ENCODE measurements at regions not wholly inside any gene's neighbourhood (a gene's known extent, or its start where the extent isn't known, plus 50 kb on each side); places are given as distances from the start of the nearest gene placed in this dataset.
A peak's percentile ranks its signal among the peaks of the same experiment; 100 is the strongest.

- Histone ChIP-seq H3K27me3 (ENCODE audit: control insufficient read depth in 1 of 2, insufficient read depth in 2 of 2, low read length in 1 of 2) (no peaks in the 10 kb centered on the region), H3K9me3 (ENCODE audit: control insufficient read depth, low read length) (no peaks in the 10 kb centered on the region), H3K4me3 (ENCODE audit: low read length in 2 of 2) (no peak overlapping the region), H3K27ac (ENCODE audit: low read depth in 1 of 2, low read length in 2 of 2) (no peak overlapping the region), H3K4me1 (ENCODE audit: control insufficient read depth in 1 of 2, insufficient read depth in 2 of 2, low read length in 2 of 2) (no peaks in the 10 kb centered on the region), H3K36me3 (ENCODE audit: control insufficient read depth in 1 of 2, insufficient read depth in 2 of 2, low read length in 1 of 2) (no peaks in the 10 kb centered on the region)
- 95 to 96% methylated on average over 10 of the region's 10 CpGs for WGBS, 2 donors
- ATAC-seq (ENCODE audit: low FRiP score) (no peak), DNase-seq (no peak)
- intact Hi-C loops (cut with DNase I): no loop called here
Measured at GRCh38 chr14:100403802-100404365, 80.7 kb downstream of the SLC25A47 start.

GRCh38 chr14:100404419-100404818 lies 81.3 kb downstream of the SLC25A47 start:
- Histone ChIP-seq H3K27ac (ENCODE audit: low read depth in 1 of 2, low read length in 2 of 2) (no peak overlapping the region), H3K27me3 (ENCODE audit: control insufficient read depth in 1 of 2, insufficient read depth in 2 of 2, low read length in 1 of 2) (no peaks in the 10 kb centered on the region), H3K4me1 (ENCODE audit: control insufficient read depth in 1 of 2, insufficient read depth in 2 of 2, low read length in 2 of 2) (no peaks in the 10 kb centered on the region), H3K9me3 (ENCODE audit: control insufficient read depth, low read length) (no peaks in the 10 kb centered on the region), H3K36me3 (ENCODE audit: control insufficient read depth in 1 of 2, insufficient read depth in 2 of 2, low read length in 1 of 2) (no peaks in the 10 kb centered on the region), H3K4me3 (ENCODE audit: low read length in 2 of 2) (no peak overlapping the region)
- WGBS, 2 donors: 88 to 89% methylated on average over 4 of the region's 4 CpGs
- DNase-seq: no peak
- ATAC-seq (ENCODE audit: low FRiP score): no peak
- intact Hi-C loops (cut with DNase I): no loop called here

GRCh38 chr14:100405760-100406455 lies 82.8 kb downstream of the SLC25A47 start:
- intact Hi-C loops (cut with DNase I): no loop called here
- ATAC-seq (ENCODE audit: low FRiP score) (no peak), DNase-seq (peak in 1 of 2 donors; percentile 44)
- no peaks in the 10 kb centered on the region for H3K9me3 ChIP-seq (ENCODE audit: control insufficient read depth, low read length)
- no peak overlapping the region for H3K27ac ChIP-seq (ENCODE audit: low read depth in 1 of 2, low read length in 2 of 2)
- no peaks in the 10 kb centered on the region for H3K4me1 ChIP-seq (ENCODE audit: control insufficient read depth in 1 of 2, insufficient read depth in 2 of 2, low read length in 2 of 2)
- H3K36me3 ChIP-seq (ENCODE audit: control insufficient read depth in 1 of 2, insufficient read depth in 2 of 2, low read length in 1 of 2): no peaks in the 10 kb centered on the region
- no peaks in the 10 kb centered on the region for H3K27me3 ChIP-seq (ENCODE audit: control insufficient read depth in 1 of 2, insufficient read depth in 2 of 2, low read length in 1 of 2)
- 83 to 86% methylated on average over 12 of the region's 12 CpGs for WGBS, 2 donors
- H3K4me3 ChIP-seq (ENCODE audit: low read length in 2 of 2): no peak overlapping the region

GRCh38 chr14:100406505-100407131 lies 83.5 kb downstream of the SLC25A47 start:
- peak in 1 of 2 donors; percentile 62 for DNase-seq
- WGBS, 2 donors: 90 to 91% methylated on average over 10 of the region's 10 CpGs
- no peak for ATAC-seq (ENCODE audit: low FRiP score)
- no peaks in the 10 kb centered on the region for H3K9me3 ChIP-seq (ENCODE audit: control insufficient read depth, low read length)
- intact Hi-C loops (cut with DNase I): no loop called here
- no peaks in the 10 kb centered on the region for H3K4me1 ChIP-seq (ENCODE audit: control insufficient read depth in 1 of 2, insufficient read depth in 2 of 2, low read length in 2 of 2)
- no peaks in the 10 kb centered on the region for H3K27me3 ChIP-seq (ENCODE audit: control insufficient read depth in 1 of 2, insufficient read depth in 2 of 2, low read length in 1 of 2)
- H3K27ac ChIP-seq (ENCODE audit: low read depth in 1 of 2, low read length in 2 of 2): no peak overlapping the region
- H3K4me3 ChIP-seq (ENCODE audit: low read length in 2 of 2): no peak overlapping the region
- H3K36me3 ChIP-seq (ENCODE audit: control insufficient read depth in 1 of 2, insufficient read depth in 2 of 2, low read length in 1 of 2): no peaks in the 10 kb centered on the region

- H3K4me3 ChIP-seq (ENCODE audit: low read length in 2 of 2): no peak overlapping the region
- H3K27me3 ChIP-seq (ENCODE audit: control insufficient read depth in 1 of 2, insufficient read depth in 2 of 2, low read length in 1 of 2): no peaks in the 10 kb centered on the region
- 88 to 91% methylated on average over 11 of the region's 11 CpGs for WGBS, 2 donors
- no peak overlapping the region for H3K27ac ChIP-seq (ENCODE audit: low read depth in 1 of 2, low read length in 2 of 2)
- intact Hi-C loops (cut with DNase I): no loop called here
- no peaks in the 10 kb centered on the region for H3K9me3 ChIP-seq (ENCODE audit: control insufficient read depth, low read length)
- DNase-seq (peak in 1 of 2 donors; percentile 59), ATAC-seq (ENCODE audit: low FRiP score) (no peak)
- no peaks in the 10 kb centered on the region for H3K4me1 ChIP-seq (ENCODE audit: control insufficient read depth in 1 of 2, insufficient read depth in 2 of 2, low read length in 2 of 2)
- H3K36me3 ChIP-seq (ENCODE audit: control insufficient read depth in 1 of 2, insufficient read depth in 2 of 2, low read length in 1 of 2): no peaks in the 10 kb centered on the region
Measured at GRCh38 chr14:100407376-100408102, 84.4 kb downstream of the SLC25A47 start.

- Histone ChIP-seq H3K27ac (ENCODE audit: low read depth in 1 of 2, low read length in 2 of 2) (no peak overlapping the region), H3K9me3 (ENCODE audit: control insufficient read depth, low read length) (no peaks in the 10 kb centered on the region), H3K4me3 (ENCODE audit: low read length in 2 of 2) (no peak overlapping the region), H3K36me3 (ENCODE audit: control insufficient read depth in 1 of 2, insufficient read depth in 2 of 2, low read length in 1 of 2) (no peaks in the 10 kb centered on the region), H3K4me1 (ENCODE audit: control insufficient read depth in 1 of 2, insufficient read depth in 2 of 2, low read length in 2 of 2) (no peaks in the 10 kb centered on the region), H3K27me3 (ENCODE audit: control insufficient read depth in 1 of 2, insufficient read depth in 2 of 2, low read length in 1 of 2) (no peaks in the 10 kb centered on the region)
- intact Hi-C loops (cut with DNase I): no loop called here
- WGBS, 2 donors: 87 to 89% methylated on average over 10 of the region's 10 CpGs
- no peak for ATAC-seq (ENCODE audit: low FRiP score)
- peak in 1 of 2 donors; percentile 28 for DNase-seq
Measured at GRCh38 chr14:100408350-100409002, 85.3 kb downstream of the SLC25A47 start.

- no peaks in the 10 kb centered on the region for H3K9me3 ChIP-seq (ENCODE audit: control insufficient read depth, low read length)
- no peaks in the 10 kb centered on the region for H3K27me3 ChIP-seq (ENCODE audit: control insufficient read depth in 1 of 2, insufficient read depth in 2 of 2, low read length in 1 of 2)
- intact Hi-C loops (cut with DNase I): no loop called here
- H3K4me1 ChIP-seq (ENCODE audit: control insufficient read depth in 1 of 2, insufficient read depth in 2 of 2, low read length in 2 of 2): no peaks in the 10 kb centered on the region
- H3K27ac ChIP-seq (ENCODE audit: low read depth in 1 of 2, low read length in 2 of 2): no peak overlapping the region
- H3K36me3 ChIP-seq (ENCODE audit: control insufficient read depth in 1 of 2, insufficient read depth in 2 of 2, low read length in 1 of 2): no peaks in the 10 kb centered on the region
- H3K4me3 ChIP-seq (ENCODE audit: low read length in 2 of 2): no peak overlapping the region
- DNase-seq (no peak), ATAC-seq (ENCODE audit: low FRiP score) (no peak)
- WGBS, 2 donors: 88 to 90% methylated on average over 6 of the region's 6 CpGs
Measured at GRCh38 chr14:100409003-100409360, 85.8 kb downstream of the SLC25A47 start.

GRCh38 chr14:100409651-100410050 lies 86.5 kb downstream of the SLC25A47 start:
- intact Hi-C loops (cut with DNase I): no loop called here
- WGBS, 2 donors: 88 to 95% methylated on average over 2 of the region's 2 CpGs

More at GRCh38 chr14:100409651-100410050, 86.5 kb downstream of the SLC25A47 start:
- ATAC-seq (ENCODE audit: low FRiP score): no peak
- Histone ChIP-seq H3K9me3 (ENCODE audit: control insufficient read depth, low read length) (no peaks in the 10 kb centered on the region), H3K27ac (ENCODE audit: low read depth in 1 of 2, low read length in 2 of 2) (no peak overlapping the region), H3K4me3 (ENCODE audit: low read length in 2 of 2) (no peak overlapping the region), H3K36me3 (ENCODE audit: control insufficient read depth in 1 of 2, insufficient read depth in 2 of 2, low read length in 1 of 2) (no peaks in the 10 kb centered on the region), H3K27me3 (ENCODE audit: control insufficient read depth in 1 of 2, insufficient read depth in 2 of 2, low read length in 1 of 2) (no peaks in the 10 kb centered on the region), H3K4me1 (ENCODE audit: control insufficient read depth in 1 of 2, insufficient read depth in 2 of 2, low read length in 2 of 2) (no peaks in the 10 kb centered on the region)
- DNase-seq: no peak
